NB4 (cell line): ENCODE measurements at regions not wholly inside any gene's neighbourhood (a gene's known extent, or its start where the extent isn't known, plus 50 kb on each side); places are given as distances from the start of the nearest gene placed in this dataset.

Experiments
- MYC ChIP-seq: IDR thresholded peaks from 2 replicates; pipeline ENCODE4 v1.6.1; 2011; ENCODE audit warnings: low read depth, low read length
- POLR2A ChIP-seq: IDR thresholded peaks from 2 replicates; pipeline ENCODE4 v1.6.1; 2011; ENCODE audit warnings: mild to moderate bottlenecking; ENCODE audit not compliant: insufficient read length; ENCODE audit errors: extremely low read depth
- TF ChIP-seq, protein P1 (sequence below): IDR thresholded peaks from one replicate; pipeline ENCODE4 v1.5.1; 2012; ENCODE audit warnings: low read depth, low read length
- TF ChIP-seq, protein P2 (sequence below): IDR thresholded peaks from 2 replicates; pipeline ENCODE4 v1.6.1; 2011; ENCODE audit warnings: low read depth, low read length

DNA sequence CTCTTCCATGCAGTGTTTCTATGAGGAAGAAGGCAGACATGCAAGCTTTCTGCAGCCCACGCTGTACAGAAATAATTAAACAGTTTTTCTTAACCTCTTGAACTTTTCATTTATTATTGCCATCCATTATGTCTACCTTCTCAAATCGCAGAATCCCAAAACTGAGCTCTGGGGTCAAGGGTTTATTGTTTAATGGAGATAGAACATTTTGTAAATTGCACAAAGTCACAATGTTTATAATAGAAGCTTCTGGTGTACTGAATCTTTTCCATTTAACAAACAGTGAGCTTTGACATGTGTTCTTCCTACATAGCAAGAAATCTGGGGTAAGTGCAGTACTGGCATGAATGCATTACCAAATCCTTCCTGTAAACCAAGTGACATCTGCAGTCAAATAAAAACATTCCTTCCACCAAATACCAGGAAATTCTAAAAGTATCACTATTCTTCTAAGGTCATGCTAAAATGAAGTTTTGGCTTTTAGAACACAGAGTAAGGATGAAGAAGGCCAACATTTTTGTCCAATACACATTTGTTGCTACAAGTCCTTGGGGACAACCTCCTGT lies 385.3 kb upstream of the DDHD1 start:
- TF ChIP-seq POLR2A (no peak), MYC (no peak)
- TF ChIP-seq, protein P1, sequence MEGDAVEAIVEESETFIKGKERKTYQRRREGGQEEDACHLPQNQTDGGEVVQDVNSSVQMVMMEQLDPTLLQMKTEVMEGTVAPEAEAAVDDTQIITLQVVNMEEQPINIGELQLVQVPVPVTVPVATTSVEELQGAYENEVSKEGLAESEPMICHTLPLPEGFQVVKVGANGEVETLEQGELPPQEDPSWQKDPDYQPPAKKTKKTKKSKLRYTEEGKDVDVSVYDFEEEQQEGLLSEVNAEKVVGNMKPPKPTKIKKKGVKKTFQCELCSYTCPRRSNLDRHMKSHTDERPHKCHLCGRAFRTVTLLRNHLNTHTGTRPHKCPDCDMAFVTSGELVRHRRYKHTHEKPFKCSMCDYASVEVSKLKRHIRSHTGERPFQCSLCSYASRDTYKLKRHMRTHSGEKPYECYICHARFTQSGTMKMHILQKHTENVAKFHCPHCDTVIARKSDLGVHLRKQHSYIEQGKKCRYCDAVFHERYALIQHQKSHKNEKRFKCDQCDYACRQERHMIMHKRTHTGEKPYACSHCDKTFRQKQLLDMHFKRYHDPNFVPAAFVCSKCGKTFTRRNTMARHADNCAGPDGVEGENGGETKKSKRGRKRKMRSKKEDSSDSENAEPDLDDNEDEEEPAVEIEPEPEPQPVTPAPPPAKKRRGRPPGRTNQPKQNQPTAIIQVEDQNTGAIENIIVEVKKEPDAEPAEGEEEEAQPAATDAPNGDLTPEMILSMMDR: no peak
- TF ChIP-seq, protein P2, sequence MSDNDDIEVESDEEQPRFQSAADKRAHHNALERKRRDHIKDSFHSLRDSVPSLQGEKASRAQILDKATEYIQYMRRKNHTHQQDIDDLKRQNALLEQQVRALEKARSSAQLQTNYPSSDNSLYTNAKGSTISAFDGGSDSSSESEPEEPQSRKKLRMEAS: no peak
